Smooth muscle cell (in vitro differentiated cells): ENCODE measurements at regions not wholly inside any gene's neighbourhood (a gene's known extent, or its start where the extent isn't known, plus 50 kb on each side); places are given as distances from the start of the nearest gene placed in this dataset. TPM values are rescaled to one million over a fixed set of nuclear protein-coding genes. Genes with fewer than 3 reads are reported as not detected.

Experiments
- DNase-seq: peaks from one replicate; lab custom pipeline; 2025; ENCODE audit not compliant: unreplicated experiment; lab: John Stamatoyannopoulos, UW
- H2AFZ ChIP-seq: fragments of 200-600 bp; sonication (generic); 2 replicates; pipeline ENCODE4 v1.6.0; 2016; ENCODE audit warnings: antibody characterized with exemption, low read depth, mild to moderate bottlenecking
- H3F3A ChIP-seq: fragments of 200-600 bp; sonication (generic); 2 replicates; pipeline ENCODE4 v1.6.0; 2017; ENCODE audit warnings: antibody characterized with exemption, low read depth
- H3K27ac ChIP-seq: fragments of 200-600 bp; sonication (generic); 2 replicates; pipeline ENCODE4 v1.5.1; 2016; ENCODE audit warnings: low read depth, mild to moderate bottlenecking
- H3K27me3 ChIP-seq: fragments of 200-600 bp; sonication (generic); 2 replicates; pipeline ENCODE4 v1.6.1; 2016; ENCODE audit warnings: low read depth, mild to moderate bottlenecking
- H3K36me3 ChIP-seq: fragments of 200-600 bp; sonication (generic); 2 replicates; pipeline ENCODE4 v1.5.1; 2016; ENCODE audit warnings: low read depth
- H3K4me1 ChIP-seq: fragments of 200-600 bp; sonication (generic); 2 replicates; pipeline ENCODE4 v1.5.1; 2016; ENCODE audit warnings: low read depth
- H3K4me2 ChIP-seq: fragments of 200-600 bp; sonication (generic); 2 replicates; pipeline ENCODE4 v1.6.0; 2016; ENCODE audit warnings: mild to moderate bottlenecking
- H3K4me3 ChIP-seq: fragments of 200-600 bp; sonication (generic); 2 replicates; pipeline ENCODE4 v1.5.1; 2016; ENCODE audit warnings: mild to moderate bottlenecking
- H3K79me2 ChIP-seq: fragments of 200-600 bp; sonication (generic); 2 replicates; pipeline ENCODE4 v1.6.0; 2016; ENCODE audit warnings: low read depth, mild to moderate bottlenecking
- H3K9ac ChIP-seq: fragments of 200-600 bp; sonication (generic); 2 replicates; pipeline ENCODE4 v1.6.0; 2016; ENCODE audit warnings: low read depth
- H3K9me3 ChIP-seq: fragments of 200-600 bp; sonication (generic); replicated peaks from 2 replicates; pipeline ENCODE4 v1.5.1; 2016; ENCODE audit warnings: low read depth
- H4K20me1 ChIP-seq: fragments of 200-600 bp; sonication (generic); 2 replicates; pipeline ENCODE4 v1.6.0; 2016; ENCODE audit warnings: low read depth
- WGBS: methylation state at CpG from one replicate; pipeline ENCODE4 v1.1.7; 2016; ENCODE audit warnings: low lambda C conversion rate; 5-methylcytosine and 5-hydroxymethylcytosine counted together
- microRNA counts: library from miRNA; unstranded; fragments of <30 nt; microRNA quantifications from one replicate; lab custom pipeline; 2016
- microRNA-seq: library from miRNA; unstranded; fragments of <30 nt; microRNA quantifications from one replicate; pipeline ENCODE4, GENCODE V29; 2016; ENCODE audit warnings: borderline number of aligned reads
- small RNA-seq: library from RNA; depleted of rRNA; stranded (forward); fragments of <200 nt; gene quantifications from one replicate; pipeline ENCODE3, GENCODE V24; 2014
- TF ChIP-seq, protein P1 (sequence below): fragments of 200-600 bp; sonication (generic); IDR thresholded peaks from 2 replicates; pipeline ENCODE4 v1.5.1; 2017; ENCODE audit warnings: borderline replicate concordance, mild to moderate bottlenecking, antibody characterized with exemption; ENCODE audit not compliant: insufficient read depth, poor library complexity, severe bottlenecking

- Histone ChIP-seq H3K27ac (no peak overlapping the region), H3K79me2 (no peaks in the 10 kb centered on the region), H3K36me3 (no peaks in the 10 kb centered on the region), H3K9ac (no peak overlapping the region), H2AFZ (no peak overlapping the region), H3K27me3 (no peaks in the 10 kb centered on the region), H3K4me1 (no peaks in the 10 kb centered on the region), H4K20me1 (no peaks in the 10 kb centered on the region), H3F3A (no peaks in the 10 kb centered on the region), H3K4me3 (no peak overlapping the region), H3K9me3 (no peaks in the 10 kb centered on the region), H3K4me2 (no peak overlapping the region)
- DNase-seq: no peak
- TF ChIP-seq, protein P1, sequence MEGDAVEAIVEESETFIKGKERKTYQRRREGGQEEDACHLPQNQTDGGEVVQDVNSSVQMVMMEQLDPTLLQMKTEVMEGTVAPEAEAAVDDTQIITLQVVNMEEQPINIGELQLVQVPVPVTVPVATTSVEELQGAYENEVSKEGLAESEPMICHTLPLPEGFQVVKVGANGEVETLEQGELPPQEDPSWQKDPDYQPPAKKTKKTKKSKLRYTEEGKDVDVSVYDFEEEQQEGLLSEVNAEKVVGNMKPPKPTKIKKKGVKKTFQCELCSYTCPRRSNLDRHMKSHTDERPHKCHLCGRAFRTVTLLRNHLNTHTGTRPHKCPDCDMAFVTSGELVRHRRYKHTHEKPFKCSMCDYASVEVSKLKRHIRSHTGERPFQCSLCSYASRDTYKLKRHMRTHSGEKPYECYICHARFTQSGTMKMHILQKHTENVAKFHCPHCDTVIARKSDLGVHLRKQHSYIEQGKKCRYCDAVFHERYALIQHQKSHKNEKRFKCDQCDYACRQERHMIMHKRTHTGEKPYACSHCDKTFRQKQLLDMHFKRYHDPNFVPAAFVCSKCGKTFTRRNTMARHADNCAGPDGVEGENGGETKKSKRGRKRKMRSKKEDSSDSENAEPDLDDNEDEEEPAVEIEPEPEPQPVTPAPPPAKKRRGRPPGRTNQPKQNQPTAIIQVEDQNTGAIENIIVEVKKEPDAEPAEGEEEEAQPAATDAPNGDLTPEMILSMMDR: no peak
- 98% methylated on average over 16 of the region's 19 CpGs for WGBS
Measured at GRCh38 chr1:199959775-199960110, 67.8 kb upstream of the NR5A2 start.

DNA sequence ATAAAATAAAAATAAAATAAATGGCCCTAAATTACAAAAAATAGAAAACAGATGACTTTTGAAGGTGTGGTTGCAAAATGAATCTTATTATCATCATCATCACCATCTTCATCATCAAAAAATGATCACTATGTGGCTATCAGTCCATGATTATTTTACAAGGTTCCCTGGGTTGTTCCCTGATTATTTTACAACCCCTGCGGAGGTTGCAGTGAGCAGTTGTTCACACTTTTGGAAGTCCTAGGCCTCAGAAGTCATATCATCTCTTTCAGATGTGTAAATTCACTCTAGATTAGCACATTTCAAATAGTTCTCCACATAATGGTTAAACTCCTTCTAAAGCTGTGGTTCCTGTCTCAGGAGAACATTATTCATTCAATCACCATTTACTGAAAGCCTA is 57.4 kb upstream of the NR5A2 start:
- Histone ChIP-seq H3K27ac (no peak overlapping the region), H3F3A (no peaks in the 10 kb centered on the region), H3K9ac (no peak overlapping the region), H2AFZ (no peak overlapping the region), H4K20me1 (no peaks in the 10 kb centered on the region), H3K79me2 (no peaks in the 10 kb centered on the region), H3K27me3 (no peaks in the 10 kb centered on the region), H3K4me1 (no peaks in the 10 kb centered on the region), H3K9me3 (no peaks in the 10 kb centered on the region), H3K4me3 (no peak overlapping the region), H3K36me3 (no peaks in the 10 kb centered on the region), H3K4me2 (no peak overlapping the region)
- DNase-seq: no peak
- WGBS: 58% methylated on average over 1 of the region's 1 CpG
- TF ChIP-seq, protein P1: no peak

- H3K4me3 ChIP-seq: no peak overlapping the region
- TF ChIP-seq, protein P1: no peak
- WGBS: 46% methylated on average over 6 of the region's 6 CpGs
- H2AFZ ChIP-seq: peak overlapping the region; percentile 43
- H3K27me3 ChIP-seq: no peaks in the 10 kb centered on the region
- peak overlapping the region; percentile 65 for H3K4me2 ChIP-seq
- peaks cover 9% of the 10 kb centered on the region for H3K4me1 ChIP-seq
- no peaks in the 10 kb centered on the region for H3K79me2 ChIP-seq
- no peak overlapping the region for H3K27ac ChIP-seq
- H3K36me3 ChIP-seq: no peaks in the 10 kb centered on the region
- no peaks in the 10 kb centered on the region for H4K20me1 ChIP-seq
- no peak for DNase-seq
- H3F3A ChIP-seq: no peaks in the 10 kb centered on the region
- no peak overlapping the region for H3K9ac ChIP-seq
- no peaks in the 10 kb centered on the region for H3K9me3 ChIP-seq
Measured at GRCh38 chr1:199976496-199977144, 50.9 kb upstream of the NR5A2 start.

MicroRNA genes in the stretch of these regions (microRNA counts, 767-probe panel; counts per million panel counts)
- microRNA hsa-miR-181a-5p (lab: Ali Mortazavi, UCI) (13,147 counts per million, percentile 98 among the panel's probes with 10 or more counts), microRNA hsa-miR-181b-5p+hsa-miR-181d (lab: Ali Mortazavi, UCI) (9,234 counts per million, percentile 74 among the panel's probes with 10 or more counts)

Small RNA genes in the stretch of these regions (microRNA-seq; reads per million reads assigned to microRNA genes)
- gene MIR181A1 (3,502 reads per million, percentile 88 among the genes with 10 or more reads in this experiment), gene MIR181B1 (88.3 reads per million, percentile 54 among the genes with 10 or more reads in this experiment)

Small RNA genes in the stretch of these regions (small RNA-seq; reads per million reads assigned to genes)
- gene MIR181A1 (166 reads per million, percentile 99 among the genes with 10 or more reads in this experiment), gene MIR181B1 (13.2 reads per million, percentile 83 among the genes with 10 or more reads in this experiment), gene RNU6-778P (not detected)
